Sigmoid colon (tissue), 4 donors: ENCODE measurements at regions not wholly inside any gene's neighbourhood (a gene's known extent, or its start where the extent isn't known, plus 50 kb on each side); places are given as distances from the start of the nearest gene placed in this dataset.

Experiments
- CTCF ChIP-seq, 4 experiments: fragments of 450-650 bp in 3 of 4; fragments of 200-600 bp in 1 of 4; IDR thresholded peaks; one replicate each; pipeline ENCODE4 v1.5.1; 2016 to 2019; ENCODE audit warnings: antibody characterized with exemption in 4 of 4, mild to moderate bottlenecking in 3 of 4, moderate library complexity in 2 of 4
- POLR2A ChIP-seq, 2 donors: fragments of 450-650 bp; IDR thresholded peaks; one replicate each; pipeline ENCODE4 v1.6.1; 2016; ENCODE audit warnings: antibody characterized with exemption in 2 of 2, mild to moderate bottlenecking in 2 of 2, moderate library complexity in 2 of 2
- POLR2AphosphoS5 ChIP-seq, 4 donors: sonication (generic); formaldehyde crosslinking; IDR thresholded peaks; one replicate each; pipeline ENCODE4 v1.6.1; 2017; ENCODE audit warnings: antibody characterized with exemption in 4 of 4

- no peak for TF ChIP-seq CTCF (IDR thresholded peaks at IDR 0.05)
- no peak for TF ChIP-seq POLR2AphosphoS5 (IDR thresholded peaks at IDR 0.05)
- TF ChIP-seq POLR2A (IDR thresholded peaks at IDR 0.05): no peak
Measured at GRCh38 chr5:156121234-156121633, 205.7 kb upstream of the SGCD start.
